ENCODE measurements at regions not wholly inside any gene's neighbourhood (a gene's known extent, or its start where the extent isn't known, plus 50 kb on each side); places are given as distances from the start of the nearest gene placed in this dataset.

DNA sequence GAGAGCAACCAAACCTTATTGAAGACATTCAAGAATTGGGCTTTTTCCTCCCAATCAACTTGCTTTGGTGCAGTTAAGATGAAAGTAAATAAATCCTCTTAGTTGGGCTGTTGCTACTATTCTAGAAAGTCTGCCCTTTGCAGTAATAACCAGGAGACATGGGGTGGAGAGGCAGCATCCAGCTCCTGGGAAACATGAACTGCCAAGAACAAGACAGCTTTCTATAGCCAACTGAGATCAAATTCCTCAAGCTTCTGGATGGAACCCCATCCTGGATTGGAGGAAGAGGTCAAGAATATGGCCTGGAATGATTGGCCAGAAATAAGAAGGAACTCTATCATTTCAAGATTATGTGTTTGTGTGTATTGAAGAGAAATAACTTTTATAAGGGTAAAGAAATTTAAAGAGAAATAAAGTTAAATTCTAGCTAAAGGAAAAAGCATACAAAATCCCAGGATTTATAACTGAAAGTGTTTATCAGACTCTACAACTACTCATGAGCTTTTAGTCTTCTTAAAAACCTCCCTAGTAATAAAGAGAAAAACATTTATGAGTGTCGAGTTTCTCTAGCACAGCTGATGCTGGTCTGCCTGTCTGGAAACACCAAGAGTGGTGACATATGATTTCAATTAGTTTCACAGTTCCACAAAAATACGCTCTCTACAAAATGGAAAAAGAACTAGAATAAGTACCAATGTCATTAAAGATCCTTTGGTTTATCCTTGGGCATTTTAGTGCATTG, 70.1 kb upstream of the COL1A2 start:
- no peak for DNase-seq

DNA sequence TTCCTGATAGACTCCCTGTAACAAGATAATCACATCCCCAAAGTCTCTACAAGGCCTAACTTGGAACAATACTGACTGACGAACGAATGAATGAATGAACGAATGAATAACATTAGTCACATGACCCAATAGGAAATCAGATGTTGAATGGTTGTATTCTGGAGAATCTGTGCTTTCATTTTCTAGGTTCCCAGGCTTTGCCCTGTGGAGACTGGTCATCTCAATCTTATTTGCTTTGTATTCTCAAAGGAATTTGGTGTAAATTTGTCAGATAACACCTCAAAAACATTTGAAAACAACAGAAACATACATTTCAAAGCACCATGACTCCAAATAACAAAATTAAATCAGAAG, 69.6 kb upstream of the COL1A2 start:
- no peak for DNase-seq

DNA sequence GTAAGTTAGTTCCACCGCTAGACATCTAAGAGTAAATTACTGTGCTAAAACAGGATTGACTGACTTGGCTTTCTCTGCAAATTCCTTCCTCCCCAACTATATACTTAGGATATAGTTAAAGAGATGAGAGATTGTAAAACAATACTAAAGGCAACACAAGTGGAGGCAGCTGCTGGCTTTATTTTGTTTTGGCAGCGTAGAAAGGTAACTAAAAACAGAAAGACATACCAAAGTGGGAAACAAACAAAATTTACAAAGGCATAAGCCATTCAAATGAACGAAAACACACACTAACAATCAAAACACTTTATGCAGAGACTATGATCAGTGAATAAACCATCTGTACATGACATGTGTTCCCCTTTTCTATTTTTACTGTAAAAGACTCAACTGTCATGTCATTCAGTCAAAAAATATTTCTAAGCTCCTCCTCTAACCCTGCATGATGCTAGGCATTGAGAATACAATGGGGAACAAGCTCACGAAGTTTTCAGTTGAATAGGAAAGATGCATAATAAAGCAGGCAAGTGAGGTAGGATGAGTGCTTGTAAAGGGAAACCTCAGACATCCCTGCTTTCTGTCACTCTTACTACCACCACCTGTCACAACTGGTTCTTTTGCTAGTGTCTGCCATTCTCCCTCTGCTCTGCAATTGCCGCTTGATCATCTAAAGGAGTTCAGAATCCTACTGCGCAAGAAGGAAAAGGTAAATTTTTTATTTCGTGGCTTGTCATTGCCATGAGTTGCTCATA, 64.2 kb upstream of the COL1A2 start:
- no peak for DNase-seq

DNA sequence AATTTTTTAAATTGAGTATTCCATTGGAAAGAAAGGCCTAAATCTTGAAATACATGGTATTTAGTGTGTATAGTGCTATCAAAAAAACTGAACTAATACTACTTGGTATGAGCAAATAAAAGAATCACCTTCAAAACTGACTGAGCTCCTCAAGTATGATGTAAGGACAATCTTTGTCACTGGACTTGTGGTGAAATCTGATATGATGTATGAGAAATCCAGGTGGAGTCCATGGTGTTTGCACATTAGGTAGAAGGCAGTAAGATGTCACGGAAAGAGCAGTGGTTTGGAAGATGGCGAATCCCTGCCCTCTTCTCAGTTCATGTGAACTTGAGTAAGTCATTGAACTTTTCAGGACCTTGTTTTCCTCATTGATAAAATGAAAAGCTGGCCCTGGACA, 62.1 kb upstream of the COL1A2 start:
- no peak for DNase-seq

DNA sequence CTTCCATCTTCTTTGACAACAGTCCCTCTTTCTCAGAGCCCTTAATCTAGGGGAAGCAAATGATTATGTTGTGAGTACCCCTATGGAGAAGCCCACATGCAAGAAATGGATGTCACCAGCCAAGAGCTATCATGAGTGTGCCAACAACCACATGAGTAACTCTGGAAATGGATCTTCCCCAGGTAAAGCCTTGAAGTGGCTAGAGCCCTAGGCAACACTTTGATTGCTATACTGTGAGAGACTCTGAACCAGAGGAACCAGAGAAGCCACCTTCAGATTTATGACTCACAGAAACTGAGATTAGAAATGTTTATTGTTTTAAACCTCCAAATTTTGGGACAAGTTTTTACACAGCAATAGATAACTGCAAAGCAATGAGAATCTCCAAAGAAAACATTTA, 60.9 kb upstream of the COL1A2 start:
- no peak for DNase-seq

DNA sequence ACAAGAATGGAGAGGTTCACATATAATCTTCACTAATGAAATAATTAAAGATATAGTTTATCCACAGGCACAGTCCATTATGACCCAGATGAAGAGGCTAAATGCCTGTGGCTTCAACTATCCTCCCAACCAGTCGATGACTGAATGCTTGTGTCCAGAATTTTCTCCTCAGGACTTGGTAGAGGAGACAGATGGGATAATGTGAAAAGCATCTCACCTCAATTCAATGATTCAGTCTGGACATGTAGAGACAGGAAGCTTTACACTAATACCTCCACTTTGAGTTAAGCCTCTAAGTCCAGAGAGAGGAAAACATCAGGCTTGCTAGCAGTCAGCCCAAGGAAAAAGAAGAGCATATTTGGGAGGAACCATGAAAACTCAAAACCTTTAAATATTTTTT, 59.1 kb upstream of the COL1A2 start:
- no peak for DNase-seq

DNA sequence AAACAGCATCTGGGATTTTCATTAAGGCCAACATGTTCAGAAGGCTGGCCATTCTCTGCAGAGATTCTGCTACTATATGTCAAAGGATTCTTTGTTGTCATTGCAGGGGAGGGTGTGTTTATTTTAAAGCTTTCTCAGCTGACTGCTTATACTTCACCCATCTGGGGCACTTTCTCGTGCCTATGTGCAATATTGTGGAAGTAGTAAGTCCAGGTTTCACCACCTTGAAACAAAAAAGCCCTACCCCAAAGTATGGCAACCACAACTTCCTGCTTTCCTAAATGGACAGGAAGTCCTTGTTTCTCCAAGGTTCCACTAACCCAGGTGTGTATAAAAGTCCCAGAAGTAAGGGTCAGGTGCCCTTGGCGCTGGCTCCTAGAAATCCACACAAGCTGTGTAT, 58.7 kb upstream of the COL1A2 start:
- no peak for DNase-seq

DNA sequence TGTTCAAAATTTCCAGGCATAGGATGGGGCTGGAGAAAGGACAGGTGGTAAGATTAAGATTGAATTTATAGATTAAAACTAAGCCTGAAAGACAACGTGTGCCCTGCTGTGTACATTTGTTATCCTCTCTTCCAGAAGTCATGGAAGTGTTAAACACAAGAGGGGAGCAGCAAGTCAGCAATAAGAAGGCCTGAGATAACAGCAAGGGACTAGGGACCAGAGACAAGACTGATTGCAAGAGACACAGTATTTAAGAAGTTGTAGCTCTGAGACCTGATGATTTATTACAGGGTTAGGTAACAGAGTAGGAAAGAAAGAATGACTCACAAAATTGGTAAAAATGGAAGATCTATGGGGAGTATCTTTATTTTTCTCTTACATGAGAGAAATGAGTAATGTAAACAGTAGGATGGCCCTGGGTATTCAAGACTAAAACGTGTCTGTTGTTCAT, 55.7 kb upstream of the COL1A2 start:
- DNase-seq = no peak

DNA sequence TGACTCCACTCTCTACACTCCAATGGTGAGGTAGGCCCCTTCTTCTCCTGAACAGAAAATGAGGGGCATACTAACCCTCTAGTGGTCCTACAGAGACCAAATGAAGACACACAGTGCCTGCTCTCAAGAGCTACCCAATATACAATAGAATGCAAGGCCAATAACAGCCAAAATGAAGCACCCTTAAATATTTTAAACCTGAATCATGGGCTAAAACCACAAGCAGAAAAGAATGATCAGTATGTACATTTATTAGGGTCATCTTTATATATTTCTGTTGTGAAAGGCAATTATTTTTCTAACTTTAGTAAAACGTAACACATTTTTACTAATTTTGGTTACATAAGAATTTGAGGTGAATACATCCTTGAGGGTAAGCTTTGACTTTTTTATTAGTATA, 49.9 kb upstream of the COL1A2 start:
- DNase-seq = no peak

All from retina (tissue), 1 donor.